Activated CD4-positive, alpha-beta T cell treated with anti-CD3 and anti-CD28 coated beads for 48 hours (primary cell): ENCODE measurements at regions not wholly inside any gene's neighbourhood (a gene's known extent, or its start where the extent isn't known, plus 50 kb on each side); places are given as distances from the start of the nearest gene placed in this dataset.

ENCODE experiments used
- DNase-seq: peaks from one replicate; pipeline ENCODE4 v3.0.0-alpha.2; 2020

- no peak for DNase-seq
Measured at GRCh38 chrY:12598783-12599182, 102.2 kb upstream of the USP9Y start.

- no peak for DNase-seq
Measured at GRCh38 chrY:12605426-12605825, 95.6 kb upstream of the USP9Y start.

DNA sequence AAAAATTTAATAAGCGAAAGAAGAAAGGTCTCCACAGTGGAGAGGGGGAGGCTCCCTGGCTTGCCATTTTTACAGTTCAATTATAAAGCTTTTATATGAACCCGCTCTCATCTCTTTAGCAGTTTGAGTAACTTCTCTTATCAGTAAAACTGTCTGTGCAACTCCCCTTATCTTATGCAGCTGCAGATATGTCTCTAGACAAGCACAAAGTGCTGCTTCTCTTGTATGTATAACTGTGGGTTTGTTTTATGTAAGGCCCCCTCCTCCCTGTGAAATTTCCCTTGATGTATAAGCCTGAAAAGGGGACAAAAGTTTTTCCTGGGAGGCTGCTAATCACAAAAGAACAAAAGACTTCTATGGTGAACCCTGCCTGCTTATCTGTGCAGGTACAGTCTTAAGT, 90.2 kb upstream of the USP9Y start:
- no peak for DNase-seq

DNA sequence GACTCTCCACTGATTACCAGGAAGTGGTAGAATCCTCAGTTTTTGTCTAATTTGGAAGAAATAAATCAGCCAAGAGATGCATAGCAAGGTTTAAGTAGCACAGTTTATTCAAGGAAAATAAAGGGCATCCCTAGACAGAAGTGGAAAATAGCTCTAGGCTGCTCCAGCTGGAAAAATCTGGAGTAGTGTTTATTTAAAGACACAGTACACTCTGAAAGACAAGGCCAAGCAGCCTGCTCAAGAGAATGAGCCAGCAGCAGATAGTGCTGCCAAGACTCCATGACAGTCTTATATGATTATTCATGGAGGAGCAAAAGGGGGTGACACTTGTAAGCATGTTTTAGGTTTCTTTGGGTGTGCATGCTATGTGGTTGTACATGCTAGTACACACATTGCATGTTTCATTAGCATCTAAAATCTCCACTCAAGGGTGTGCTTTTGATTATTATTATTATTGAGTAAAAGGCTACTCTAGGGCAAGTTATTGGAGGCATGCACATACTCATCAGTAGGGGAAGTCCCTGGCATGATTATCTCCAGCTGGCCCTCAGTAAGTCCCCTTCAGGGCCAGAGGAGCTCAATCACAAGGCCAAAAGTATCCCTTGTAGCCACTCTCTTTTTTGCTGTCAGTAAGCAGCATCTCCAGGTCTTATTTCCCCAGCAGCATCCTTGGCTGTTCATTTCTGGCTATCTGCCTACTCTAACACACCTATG, 85.1 kb upstream of the USP9Y start:
- no peak for DNase-seq

- peak; percentile 3 for DNase-seq
Measured at GRCh38 chrY:12621454-12622081, 79.5 kb upstream of the USP9Y start.

DNA sequence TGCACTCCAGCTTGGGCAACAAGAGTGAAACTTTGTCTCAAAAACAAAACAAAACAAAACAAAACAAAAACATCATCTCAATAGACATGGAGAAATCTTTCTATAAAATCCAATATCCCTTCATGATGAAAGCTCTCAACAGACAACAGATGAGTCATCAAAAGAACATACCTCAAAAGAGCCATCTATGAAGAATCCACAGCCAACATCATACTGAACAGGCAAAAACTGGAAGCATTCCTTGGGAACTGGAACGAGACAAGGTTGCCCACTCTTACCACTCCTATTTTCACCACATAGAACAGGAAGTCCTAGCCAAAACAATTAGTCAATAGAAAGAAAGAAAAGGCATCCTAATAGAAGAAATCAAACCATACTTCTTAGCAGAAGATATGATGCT, 77.8 kb upstream of the USP9Y start:
- no peak for DNase-seq

DNA sequence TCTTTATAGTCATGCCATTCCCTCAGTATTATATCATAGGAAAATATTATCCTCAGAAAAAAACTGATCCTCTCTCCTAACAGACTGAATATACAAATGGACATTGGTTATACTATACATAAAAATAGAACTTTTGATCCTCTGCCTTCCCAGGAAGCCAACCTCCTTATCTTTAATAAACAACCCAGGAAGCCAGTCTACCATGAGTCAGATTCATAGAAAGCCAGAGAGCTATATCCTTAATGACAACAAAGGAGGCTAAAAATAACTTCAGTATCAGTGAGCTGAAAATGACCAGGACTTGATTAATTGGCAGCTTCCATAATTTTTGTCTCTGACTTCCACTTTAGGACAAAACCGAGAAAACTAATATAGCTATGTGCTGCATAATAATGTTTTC, 58.0 kb upstream of the USP9Y start:
- no peak for DNase-seq

- no peak for DNase-seq
Measured at GRCh38 chrY:12643693-12644348, 57.2 kb upstream of the USP9Y start.

DNA sequence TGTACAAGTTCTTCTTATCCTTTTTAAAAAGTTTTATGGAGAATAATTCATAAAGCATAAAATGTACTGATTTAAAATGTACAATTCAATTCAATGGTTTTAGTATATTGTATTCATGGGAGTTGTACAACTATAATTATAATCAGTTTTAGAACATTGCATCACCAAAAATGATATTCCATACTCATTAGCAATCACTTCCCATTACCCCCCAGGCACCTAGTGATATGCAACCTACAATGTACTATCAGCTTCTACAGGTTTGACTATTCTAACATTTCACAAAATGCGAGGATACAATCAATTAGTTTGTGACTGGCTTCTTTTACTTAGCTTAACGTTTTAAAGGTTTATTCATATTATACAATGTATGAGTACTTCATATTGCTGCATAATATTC, 49.9 kb upstream of the USP9Y start:
- DNase-seq = no peak
